IMR-90 (cell line): ENCODE measurements at regions not wholly inside any gene's neighbourhood (a gene's known extent, or its start where the extent isn't known, plus 50 kb on each side); places are given as distances from the start of the nearest gene placed in this dataset.

Experiments used
- ATAC-seq: fragments of 200-7000 bp; cut with Tn5 transposase; 2 replicates; pipeline ENCODE4 v1.9.1; 2020; ENCODE audit warnings: low read depth, mild to moderate bottlenecking, moderate library complexity
- BruUV-seq: library from RNA; stranded (reverse); fragments of 400-500 nt; replicated peaks from 2 replicates; lab custom pipeline; 2021; lab: Mats Ljungman, UMichigan
- CTCF ChIA-PET: fragments of 300-600 bp; formaldehyde crosslinking; extraction: SDS; loops from one replicate; lab custom pipeline; 2021; ENCODE audit warnings: antibody characterized with exemption; lab: Yijun Ruan, JAX
- POLR2A ChIA-PET: fragments of 300-600 bp; sonication (Branson Sonifier 250); formaldehyde crosslinking; loops from one replicate; lab custom pipeline; 2022; ENCODE audit warnings: antibody characterized with exemption; ENCODE audit not compliant: unreplicated experiment; lab: Charles Lee
- DNase-seq: peaks from one replicate; pipeline ENCODE4 v3.0.0; 2013
- H2AFZ ChIP-seq: replicated peaks from 2 replicates; pipeline ENCODE3; 2013; ENCODE audit warnings: low read length, mild to moderate bottlenecking; ENCODE audit not compliant: poor library complexity
- H2AK5ac ChIP-seq: 2 replicates; pipeline ENCODE4 v1.6.1; 2013; ENCODE audit warnings: low read depth, low read length, inconsistent platforms
- H2AK9ac ChIP-seq: replicated peaks from 2 replicates; pipeline ENCODE3; 2013; ENCODE audit warnings: mild to moderate bottlenecking, low read depth, low read length, moderate library complexity; ENCODE audit not compliant: poor library complexity
- H2BK120ac ChIP-seq: 2 replicates; pipeline ENCODE4 v1.6.1; 2013; ENCODE audit warnings: low read depth, low read length, inconsistent platforms
- H2BK15ac ChIP-seq: 3 replicates; pipeline ENCODE4 v1.6.1; 2013; ENCODE audit warnings: low read depth, low read length, inconsistent platforms
- H2BK20ac ChIP-seq: 2 replicates; pipeline ENCODE4 v1.6.1; 2013; ENCODE audit warnings: low read depth, mild to moderate bottlenecking, inconsistent platforms, low read length, moderate library complexity
- H2BK5ac ChIP-seq: 2 replicates; pipeline ENCODE4 v1.6.1; 2013; ENCODE audit warnings: mild to moderate bottlenecking, low read depth, low read length, inconsistent platforms; ENCODE audit not compliant: poor library complexity, severe bottlenecking
- H3K14ac ChIP-seq: replicated peaks from 2 replicates; pipeline ENCODE4 v1.6.1; 2013; ENCODE audit warnings: low read depth, low read length, inconsistent platforms
- H3K18ac ChIP-seq: 2 replicates; pipeline ENCODE4 v1.6.1; 2013; ENCODE audit warnings: low read depth, low read length, control low read depth
- H3K23ac ChIP-seq: 2 replicates; pipeline ENCODE4 v1.6.1; 2013; ENCODE audit warnings: low read depth, low read length, inconsistent platforms
- H3K27ac ChIP-seq: 2 replicates; pipeline ENCODE4 v1.5.1; 2013; ENCODE audit warnings: mild to moderate bottlenecking, control low read depth, low read length; ENCODE audit not compliant: insufficient read depth
- H3K27me3 ChIP-seq: 2 replicates; pipeline ENCODE4 v1.6.1; 2013; ENCODE audit warnings: low read length; ENCODE audit not compliant: control insufficient read depth, insufficient read depth
- H3K36me3 ChIP-seq: 2 replicates; pipeline ENCODE4 v1.6.1; 2013; ENCODE audit warnings: low read length, mixed read lengths; ENCODE audit not compliant: control insufficient read depth, insufficient read depth
- H3K4ac ChIP-seq: 2 replicates; pipeline ENCODE4 v1.6.1; 2013; ENCODE audit warnings: low read depth, low read length, inconsistent platforms
- H3K4me1 ChIP-seq: 2 replicates; pipeline ENCODE4 v1.6.1; 2013; ENCODE audit warnings: low read length, mixed read lengths; ENCODE audit not compliant: control insufficient read depth, insufficient read depth
- H3K4me2 ChIP-seq: 2 replicates; pipeline ENCODE4 v1.6.1; 2013; ENCODE audit warnings: low read depth, mild to moderate bottlenecking, control low read depth, low read length, moderate library complexity
- H3K4me3 ChIP-seq: 2 replicates; pipeline ENCODE4 v1.5.1; 2013; ENCODE audit warnings: low read depth, mild to moderate bottlenecking, control low read depth, low read length, moderate library complexity; ENCODE audit not compliant: insufficient read depth
- H3K56ac ChIP-seq: 2 replicates; pipeline ENCODE4 v1.6.1; 2013; ENCODE audit warnings: low read length, inconsistent platforms; ENCODE audit not compliant: insufficient read depth; ENCODE audit errors: extremely low read depth
- H3K79me1 ChIP-seq, 2 experiments: 2 replicates each; pipeline ENCODE4 v1.6.1; 2013; ENCODE audit warnings: low read length in 2 of 2, inconsistent platforms in 1 of 2, low read depth in 1 of 2
- H3K9ac ChIP-seq: 2 replicates; pipeline ENCODE4 v1.6.1; 2013; ENCODE audit warnings: low read depth, low read length, control low read depth
- H3K9me1 ChIP-seq: 2 replicates; pipeline ENCODE4 v1.6.1; 2013; ENCODE audit warnings: low read length, inconsistent platforms; ENCODE audit not compliant: insufficient read depth
- H3K9me3 ChIP-seq: 2 replicates; pipeline ENCODE4 v1.6.1; 2013; ENCODE audit warnings: low read length; ENCODE audit not compliant: control insufficient read depth, insufficient read depth
- H4K20me1 ChIP-seq: 2 replicates; pipeline ENCODE4 v1.6.1; 2013; ENCODE audit warnings: low read length, inconsistent platforms; ENCODE audit not compliant: insufficient read depth
- H4K5ac ChIP-seq: 2 replicates; pipeline ENCODE4 v1.6.1; 2013; ENCODE audit warnings: mild to moderate bottlenecking, low read depth, low read length, control low read depth
- H4K8ac ChIP-seq, 2 experiments: 2 replicates each; pipeline ENCODE4 v1.6.1; 2013; ENCODE audit warnings: low read depth in 2 of 2, low read length in 2 of 2, control low read depth in 1 of 2, inconsistent platforms in 1 of 2
- H4K91ac ChIP-seq: 2 replicates; pipeline ENCODE4 v1.6.1; 2013; ENCODE audit warnings: low read depth, low read length, inconsistent platforms; ENCODE audit not compliant: insufficient read depth
- BHLHE40 ChIP-seq: fragments of 150-350 bp; IDR thresholded peaks from 2 replicates; pipeline ENCODE4 v1.6.1; 2016; ENCODE audit warnings: mild to moderate bottlenecking, low read depth, low read length
- CEBPB ChIP-seq: IDR thresholded peaks from 2 replicates; pipeline ENCODE4 v1.6.1; 2012; ENCODE audit warnings: low read depth, low read length, improper control_type of control experiment
- CHD1 ChIP-seq: IDR thresholded peaks from 2 replicates; pipeline ENCODE4 v1.6.1; 2012; ENCODE audit warnings: low read depth, low read length, improper control_type of control experiment
- FOS ChIP-seq: fragments of 150-350 bp; IDR thresholded peaks from 2 replicates; pipeline ENCODE4 v1.6.1; 2016; ENCODE audit warnings: low read depth, low read length
- MAFK ChIP-seq: IDR thresholded peaks from 2 replicates; pipeline ENCODE4 v1.6.1; 2012; ENCODE audit warnings: low read depth, low read length, improper control_type of control experiment
- MAZ ChIP-seq: IDR thresholded peaks from 2 replicates; pipeline ENCODE4 v1.6.1; 2012; ENCODE audit warnings: low read depth, mild to moderate bottlenecking, low read length, improper control_type of control experiment, moderate library complexity, borderline replicate concordance
- MXI1 ChIP-seq: IDR thresholded peaks from 2 replicates; pipeline ENCODE4 v1.6.1; 2012; ENCODE audit warnings: low read depth, mild to moderate bottlenecking, low read length, moderate library complexity, borderline replicate concordance
- NFE2L2 ChIP-seq: fragments of 150-350 bp; IDR thresholded peaks from 2 replicates; pipeline ENCODE4 v1.6.1; 2016; ENCODE audit warnings: low read depth, mild to moderate bottlenecking, low read length
- POLR2A ChIP-seq: IDR thresholded peaks from 2 replicates; pipeline ENCODE4 v1.6.1; 2012; ENCODE audit warnings: mild to moderate bottlenecking, low read depth, low read length
- RAD21 ChIP-seq: IDR thresholded peaks from 2 replicates; pipeline ENCODE4 v1.6.1; 2012; ENCODE audit warnings: low read length, improper control_type of control experiment
- RCOR1 ChIP-seq: IDR thresholded peaks from 2 replicates; pipeline ENCODE4 v1.6.1; 2012; ENCODE audit warnings: mild to moderate bottlenecking, low read length, improper control_type of control experiment; ENCODE audit not compliant: insufficient replicate concordance
- RFX5 ChIP-seq: IDR thresholded peaks from 2 replicates; pipeline ENCODE4 v1.8.0; 2012; ENCODE audit warnings: low read depth, mild to moderate bottlenecking, low read length, moderate library complexity
- SMC3 ChIP-seq: fragments of 150-350 bp; IDR thresholded peaks from 2 replicates; pipeline ENCODE4 v1.6.1; 2016; ENCODE audit warnings: low read depth, mild to moderate bottlenecking, antibody characterized with exemption, low read length, moderate library complexity
- WGBS, 2 experiments: methylation state at CpG; one replicate each; pipeline versions ENCODE4 v1.1.5 to v1.1.7; 2013; ENCODE audit warnings: missing lambda C conversion rate in 2 of 2; ENCODE audit not compliant: insufficient read length in 1 of 2; ENCODE audit errors: extremely low coverage in 2 of 2; 5-methylcytosine and 5-hydroxymethylcytosine counted together
- dilution Hi-C: fragments of 300-500 bp; cut with HindIII; formaldehyde crosslinking; loops from one replicate; pipeline ENCODE4 v1.14.3; 2018; ENCODE audit warnings: low sequenced_read_pairs; ENCODE audit not compliant: unreplicated experiment
- in situ Hi-C: fragments of 300-500 bp; cut with MboI; formaldehyde crosslinking; loops from 3 replicates; pipeline ENCODE4 v1.14.3; 2019; ENCODE audit warnings: low sequenced_read_pairs, inconsistent platforms, mixed read lengths
- intact Hi-C: fragments of 100-400 bp; cut with micrococcal nuclease; formaldehyde crosslinking; loops from 2 replicates; pipeline ENCODE4 v1.10.0; 2022
- TF ChIP-seq, protein P1 (sequence below): fragments of 150-350 bp; IDR thresholded peaks from 2 replicates; pipeline ENCODE4 v1.6.1; 2017; ENCODE audit warnings: mild to moderate bottlenecking, antibody characterized with exemption, low read length, low read depth
- TF ChIP-seq, protein P2 (sequence below): fragments of 150-350 bp; IDR thresholded peaks from 2 replicates; pipeline ENCODE4 v1.6.1; 2016; ENCODE audit warnings: low read depth, mild to moderate bottlenecking, low read length, moderate library complexity, borderline replicate concordance
- TF ChIP-seq, protein P3 (sequence below): conservative IDR thresholded peaks from 2 replicates; pipeline ENCODE4 v1.5.1; 2012; ENCODE audit warnings: mild to moderate bottlenecking, low read depth, low read length, improper control_type of control experiment

DNA sequence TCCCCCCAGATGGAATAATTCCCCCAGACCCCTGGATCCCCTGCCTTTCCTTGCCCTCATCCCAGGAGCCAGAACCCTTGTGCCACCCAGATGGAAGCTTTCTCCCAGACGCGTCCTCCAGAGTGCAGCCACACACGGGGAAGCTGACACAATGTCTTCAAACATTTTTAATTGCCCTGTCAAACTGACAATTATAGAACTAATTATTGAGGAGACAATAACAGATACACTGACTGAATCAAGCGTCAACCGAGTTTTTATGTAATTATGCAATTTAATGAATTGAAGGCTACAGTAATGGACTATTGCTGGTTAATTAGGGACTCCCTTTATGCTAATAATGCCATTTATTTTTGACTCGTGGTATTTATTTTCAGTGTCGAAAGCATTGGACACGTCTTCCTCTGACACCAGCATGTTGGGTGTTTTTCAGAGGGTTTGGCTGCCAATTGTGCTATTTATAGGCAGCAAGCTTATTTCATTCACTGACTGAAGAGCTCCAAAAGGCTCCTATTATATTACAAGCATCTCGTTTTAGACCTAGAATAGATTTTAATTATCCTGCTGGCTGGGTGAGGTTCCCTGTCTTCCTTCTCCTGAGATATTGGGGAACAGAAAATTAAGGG is 298.2 kb upstream of the C16orf82 start:
- Histone ChIP-seq H3K14ac (no peak overlapping the region), H3K79me1 (no peaks in the 10 kb centered on the region), H3K9ac (no peak overlapping the region), H3K4me1 (no peaks in the 10 kb centered on the region), H3K23ac (no peak overlapping the region), H3K36me3 (no peaks in the 10 kb centered on the region), H3K27me3 (no peaks in the 10 kb centered on the region), H3K9me3 (no peaks in the 10 kb centered on the region), H2BK5ac (no peak overlapping the region), H2AK9ac (peak overlapping the region; percentile 24), H3K4ac (no peak overlapping the region), H2BK120ac (no peak overlapping the region), H3K56ac (no peak overlapping the region), H2BK20ac (no peak overlapping the region), H4K91ac (no peak overlapping the region), H2AK5ac (no peak overlapping the region), H4K8ac (no peak overlapping the region), H3K27ac (no peak overlapping the region), H3K4me2 (no peak overlapping the region), H4K5ac (no peak overlapping the region), H2AFZ (no peak overlapping the region), H3K18ac (no peak overlapping the region), H3K9me1 (no peaks in the 10 kb centered on the region), H4K20me1 (no peaks in the 10 kb centered on the region), H3K4me3 (no peak overlapping the region), H2BK15ac (no peak overlapping the region)
- in situ Hi-C loops (no loop called here), intact Hi-C loops (no loop called here), dilution Hi-C loops (no loop called here)
- TF ChIP-seq CHD1 (no peak), RCOR1 (no peak), BHLHE40 (no peak), CEBPB (no peak), MAZ (no peak), FOS (no peak), POLR2A (no peak), RFX5 (no peak), RAD21 (no peak), SMC3 (no peak), MXI1 (no peak), NFE2L2 (no peak), MAFK (no peak)
- TF ChIP-seq, protein P1, sequence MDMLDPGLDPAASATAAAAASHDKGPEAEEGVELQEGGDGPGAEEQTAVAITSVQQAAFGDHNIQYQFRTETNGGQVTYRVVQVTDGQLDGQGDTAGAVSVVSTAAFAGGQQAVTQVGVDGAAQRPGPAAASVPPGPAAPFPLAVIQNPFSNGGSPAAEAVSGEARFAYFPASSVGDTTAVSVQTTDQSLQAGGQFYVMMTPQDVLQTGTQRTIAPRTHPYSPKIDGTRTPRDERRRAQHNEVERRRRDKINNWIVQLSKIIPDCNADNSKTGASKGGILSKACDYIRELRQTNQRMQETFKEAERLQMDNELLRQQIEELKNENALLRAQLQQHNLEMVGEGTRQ, result no peak
- TF ChIP-seq, protein P2, sequence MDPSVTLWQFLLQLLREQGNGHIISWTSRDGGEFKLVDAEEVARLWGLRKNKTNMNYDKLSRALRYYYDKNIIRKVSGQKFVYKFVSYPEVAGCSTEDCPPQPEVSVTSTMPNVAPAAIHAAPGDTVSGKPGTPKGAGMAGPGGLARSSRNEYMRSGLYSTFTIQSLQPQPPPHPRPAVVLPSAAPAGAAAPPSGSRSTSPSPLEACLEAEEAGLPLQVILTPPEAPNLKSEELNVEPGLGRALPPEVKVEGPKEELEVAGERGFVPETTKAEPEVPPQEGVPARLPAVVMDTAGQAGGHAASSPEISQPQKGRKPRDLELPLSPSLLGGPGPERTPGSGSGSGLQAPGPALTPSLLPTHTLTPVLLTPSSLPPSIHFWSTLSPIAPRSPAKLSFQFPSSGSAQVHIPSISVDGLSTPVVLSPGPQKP, result no peak
- TF ChIP-seq, protein P3, sequence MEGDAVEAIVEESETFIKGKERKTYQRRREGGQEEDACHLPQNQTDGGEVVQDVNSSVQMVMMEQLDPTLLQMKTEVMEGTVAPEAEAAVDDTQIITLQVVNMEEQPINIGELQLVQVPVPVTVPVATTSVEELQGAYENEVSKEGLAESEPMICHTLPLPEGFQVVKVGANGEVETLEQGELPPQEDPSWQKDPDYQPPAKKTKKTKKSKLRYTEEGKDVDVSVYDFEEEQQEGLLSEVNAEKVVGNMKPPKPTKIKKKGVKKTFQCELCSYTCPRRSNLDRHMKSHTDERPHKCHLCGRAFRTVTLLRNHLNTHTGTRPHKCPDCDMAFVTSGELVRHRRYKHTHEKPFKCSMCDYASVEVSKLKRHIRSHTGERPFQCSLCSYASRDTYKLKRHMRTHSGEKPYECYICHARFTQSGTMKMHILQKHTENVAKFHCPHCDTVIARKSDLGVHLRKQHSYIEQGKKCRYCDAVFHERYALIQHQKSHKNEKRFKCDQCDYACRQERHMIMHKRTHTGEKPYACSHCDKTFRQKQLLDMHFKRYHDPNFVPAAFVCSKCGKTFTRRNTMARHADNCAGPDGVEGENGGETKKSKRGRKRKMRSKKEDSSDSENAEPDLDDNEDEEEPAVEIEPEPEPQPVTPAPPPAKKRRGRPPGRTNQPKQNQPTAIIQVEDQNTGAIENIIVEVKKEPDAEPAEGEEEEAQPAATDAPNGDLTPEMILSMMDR, result no peak
- DNase-seq (no peak), ATAC-seq (no peak)
- no TSS peak for BruUV-seq
- ChIA-PET CTCF (no interaction called here), POLR2A (no interaction called here)
- WGBS, 2 experiments, result no CpG with 5 or more reads among the region's 9 CpGs
